PC-3 (cell line): ENCODE measurements at regions not wholly inside any gene's neighbourhood (a gene's known extent, or its start where the extent isn't known, plus 50 kb on each side); places are given as distances from the start of the nearest gene placed in this dataset.

Source experiments
- ATAC-seq: fragments of 200-7000 bp; cut with Tn5 transposase; 2 replicates; pipeline ENCODE4 v1.9.1; 2020; ENCODE audit warnings: mild to moderate bottlenecking, moderate library complexity
- BruUV-seq: library from RNA; stranded (reverse); fragments of 400-500 nt; replicated peaks from 2 replicates; lab custom pipeline; 2021; lab: Mats Ljungman, UMichigan
- CTCF ChIA-PET: fragments of 300-600 bp; sonication (Branson Sonifier 250); formaldehyde crosslinking; loops from one replicate; lab custom pipeline; 2022; ENCODE audit warnings: antibody characterized with exemption; lab: Charles Lee
- POLR2A ChIA-PET: fragments of 300-600 bp; sonication (Branson Sonifier 250); formaldehyde crosslinking; loops from one replicate; lab custom pipeline; 2022; ENCODE audit warnings: antibody characterized with exemption; ENCODE audit not compliant: unreplicated experiment; lab: Charles Lee
- DNase-seq: peaks from one replicate; pipeline ENCODE4 v3.0.0-alpha.2; 2015
- H2AFZ ChIP-seq: fragments of 300-600 bp; sonication (generic); 2 replicates; pipeline ENCODE4 v1.6.0; 2016; ENCODE audit warnings: antibody characterized with exemption, low read length
- H3F3A ChIP-seq: fragments of 300-600 bp; sonication (generic); one replicate; pipeline ENCODE4 v1.6.0; 2017; ENCODE audit warnings: antibody characterized with exemption, low read length, control low read depth, mild to moderate bottlenecking; ENCODE audit not compliant: unreplicated experiment
- H3K27ac ChIP-seq: fragments of 300-600 bp; sonication (generic); 2 replicates; pipeline ENCODE4 v1.5.1; 2016; ENCODE audit warnings: mild to moderate bottlenecking, low read length
- H3K27me3 ChIP-seq: fragments of 300-600 bp; sonication (generic); 2 replicates; pipeline ENCODE4 v1.6.1; 2016; ENCODE audit warnings: low read length, mixed read lengths
- H3K36me3 ChIP-seq: fragments of 300-600 bp; sonication (generic); 2 replicates; pipeline ENCODE4 v1.6.1; 2016; ENCODE audit warnings: low read depth, mixed run types, low read length, mixed read lengths
- H3K4me1 ChIP-seq: fragments of 300-600 bp; sonication (generic); 2 replicates; pipeline ENCODE4 v1.5.1; 2016; ENCODE audit warnings: low read length; ENCODE audit not compliant: insufficient read depth
- H3K4me2 ChIP-seq: fragments of 300-600 bp; sonication (generic); 2 replicates; pipeline ENCODE4 v1.6.0; 2016; ENCODE audit warnings: low read length
- H3K4me3 ChIP-seq: fragments of 300-600 bp; sonication (generic); 2 replicates; pipeline ENCODE4 v1.5.1; 2016; ENCODE audit warnings: mild to moderate bottlenecking, low read length, mixed read lengths
- H3K79me2 ChIP-seq: fragments of 300-600 bp; sonication (generic); 2 replicates; pipeline ENCODE4 v1.6.1; 2017; ENCODE audit warnings: low read length, mixed read lengths
- H3K9ac ChIP-seq: fragments of 300-600 bp; sonication (generic); 2 replicates; pipeline ENCODE4 v1.6.0; 2016; ENCODE audit warnings: mild to moderate bottlenecking, low read length
- H3K9me2 ChIP-seq: fragments of 300-600 bp; sonication (generic); replicated peaks from 2 replicates; pipeline ENCODE4 v1.6.1; 2016; ENCODE audit warnings: mixed run types, low read length, mixed read lengths
- H3K9me3 ChIP-seq: fragments of 300-600 bp; sonication (generic); 2 replicates; pipeline ENCODE4 v1.6.1; 2016; ENCODE audit warnings: low read length, mixed read lengths
- H4K20me1 ChIP-seq: fragments of 300-600 bp; sonication (generic); 2 replicates; pipeline ENCODE4 v1.6.1; 2016; ENCODE audit warnings: low read length, mixed read lengths
- CTCF ChIP-seq: fragments of 300-600 bp; sonication (generic); conservative IDR thresholded peaks from 2 replicates; pipeline ENCODE4 v1.5.1; 2017; ENCODE audit warnings: antibody characterized with exemption, low read depth, mild to moderate bottlenecking, low read length
- EZH2 ChIP-seq: fragments of 300-600 bp; sonication (generic); IDR thresholded peaks from one replicate; pipeline ENCODE4 v1.6.1; 2017; ENCODE audit warnings: antibody characterized with exemption, mild to moderate bottlenecking, low read length; ENCODE audit not compliant: unreplicated experiment
- EZH2phosphoT487 ChIP-seq: fragments of 300-600 bp; sonication (generic); IDR thresholded peaks from 2 replicates; pipeline ENCODE4 v1.6.1; 2018; ENCODE audit warnings: mild to moderate bottlenecking, antibody characterized with exemption, low read length, borderline replicate concordance
- intact Hi-C: fragments of 100-400 bp; cut with micrococcal nuclease; formaldehyde crosslinking; loops from 2 replicates; pipeline ENCODE4 v1.9.0; 2023

DNA sequence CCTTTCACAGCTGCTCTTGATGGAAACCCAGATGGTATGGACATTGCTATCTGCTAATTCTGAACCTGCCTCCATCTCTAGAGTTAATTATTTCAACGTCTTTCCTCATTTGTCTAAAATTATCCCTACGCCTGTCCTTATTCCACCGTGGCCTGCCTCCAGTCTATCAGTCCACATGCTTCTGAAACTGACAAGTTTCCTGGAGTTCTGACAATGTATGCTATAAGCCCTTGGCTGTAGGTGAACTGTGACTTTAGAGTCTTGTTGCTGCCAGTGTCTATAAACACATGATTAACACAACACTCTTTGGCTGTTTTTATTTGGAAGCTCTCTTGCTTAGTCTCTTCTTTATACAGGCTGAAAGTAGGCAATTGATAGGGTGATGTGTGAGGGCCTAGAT is 1052.9 kb downstream of the TMTC2 start:
- Histone ChIP-seq H2AFZ (no peak overlapping the region), H3K9me2 (no peaks in the 10 kb centered on the region), H3K9me3 (no peaks in the 10 kb centered on the region), H4K20me1 (no peaks in the 10 kb centered on the region), H3K4me1 (no peaks in the 10 kb centered on the region), H3K27ac (no peak overlapping the region), H3K36me3 (no peaks in the 10 kb centered on the region), H3K9ac (no peak overlapping the region), H3K27me3 (no peaks in the 10 kb centered on the region), H3K4me2 (no peak overlapping the region), H3K79me2 (no peaks in the 10 kb centered on the region), H3F3A (no peaks in the 10 kb centered on the region), H3K4me3 (no peak overlapping the region)
- no peak for DNase-seq
- CTCF ChIA-PET, result no interaction called here
- intact Hi-C loops, result no loop called here
- POLR2A ChIA-PET, result no interaction called here
- no TSS peak for BruUV-seq
- TF ChIP-seq CTCF (no peak), EZH2phosphoT487 (no peak), EZH2 (no peak)
- no peak for ATAC-seq

DNA sequence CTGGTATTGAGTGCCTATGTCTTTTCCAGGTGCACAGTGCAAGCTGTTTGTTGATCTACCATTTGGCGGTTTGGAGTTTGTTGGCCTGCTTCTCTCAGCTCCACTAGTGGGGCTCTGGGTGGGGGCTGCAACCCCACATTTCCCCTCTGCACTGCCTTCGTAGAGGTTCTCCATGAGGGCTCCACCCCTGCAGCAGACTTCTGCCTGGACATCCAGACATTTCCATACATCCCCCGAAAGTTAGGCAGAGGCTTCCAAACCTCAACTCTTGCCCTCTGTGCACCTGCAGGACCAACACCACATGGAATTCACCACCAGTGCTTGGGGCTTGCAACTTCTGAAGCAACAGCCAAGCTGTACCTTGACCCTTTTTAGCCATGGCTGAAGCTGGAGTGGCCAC is 1024.1 kb downstream of the TMTC2 start:
- H2AFZ ChIP-seq, result no peak overlapping the region
- intact Hi-C loops, result no loop called here
- no peak overlapping the region for H3K27ac ChIP-seq
- DNase-seq, result no peak
- no peaks in the 10 kb centered on the region for H3F3A ChIP-seq
- CTCF ChIA-PET, result no interaction called here
- no peaks in the 10 kb centered on the region for H3K9me2 ChIP-seq
- H4K20me1 ChIP-seq, result no peaks in the 10 kb centered on the region
- H3K4me2 ChIP-seq, result no peak overlapping the region
- BruUV-seq, result no TSS peak
- no peak overlapping the region for H3K9ac ChIP-seq
- H3K79me2 ChIP-seq, result no peaks in the 10 kb centered on the region
- H3K27me3 ChIP-seq, result no peaks in the 10 kb centered on the region
- no peaks in the 10 kb centered on the region for H3K4me1 ChIP-seq
- POLR2A ChIA-PET, result no interaction called here
- peaks cover 18% of the 10 kb centered on the region; the same call in 1 of the 2 replicates for H3K9me3 ChIP-seq
- H3K36me3 ChIP-seq, result no peaks in the 10 kb centered on the region; the same call in 1 of the 2 replicates
- TF ChIP-seq EZH2phosphoT487, result no peak
- TF ChIP-seq EZH2, result no peak
- no peak for TF ChIP-seq CTCF
- ATAC-seq, result no peak
- H3K4me3 ChIP-seq, result no peak overlapping the region

DNA sequence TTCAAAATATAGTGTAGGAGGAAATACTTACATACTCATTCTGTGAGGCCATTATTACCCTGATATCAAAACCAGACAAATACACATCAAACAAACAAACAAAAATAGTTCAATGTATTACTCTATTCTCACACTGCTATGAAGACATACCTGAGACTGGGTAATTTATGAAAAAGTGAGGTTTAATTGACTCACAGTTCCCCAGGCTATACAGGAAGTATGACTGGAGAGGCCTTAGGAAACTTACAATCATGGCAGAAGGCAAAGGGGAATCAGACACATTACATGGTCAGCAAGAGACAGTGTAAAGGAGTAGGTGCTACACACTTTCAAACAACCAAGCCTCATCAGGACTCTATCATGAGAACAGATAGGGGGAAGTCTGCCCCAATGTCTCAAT is 1023.2 kb downstream of the TMTC2 start:
- BruUV-seq, result no TSS peak
- POLR2A ChIA-PET, result no interaction called here
- no peak for ATAC-seq
- Histone ChIP-seq H3K4me2 (no peak overlapping the region), H3K36me3 (no peaks in the 10 kb centered on the region; the same call in 1 of the 2 replicates), H3K4me3 (no peak overlapping the region), H3K9me3 (peaks cover 18% of the 10 kb centered on the region; the same call in 1 of the 2 replicates), H4K20me1 (no peaks in the 10 kb centered on the region), H3K79me2 (no peaks in the 10 kb centered on the region), H3K9ac (no peak overlapping the region), H2AFZ (no peak overlapping the region), H3F3A (no peaks in the 10 kb centered on the region), H3K4me1 (no peaks in the 10 kb centered on the region), H3K9me2 (no peaks in the 10 kb centered on the region), H3K27ac (no peak overlapping the region), H3K27me3 (no peaks in the 10 kb centered on the region)
- TF ChIP-seq EZH2 (no peak), EZH2phosphoT487 (no peak), CTCF (no peak)
- DNase-seq, result no peak
- CTCF ChIA-PET, result no interaction called here
- intact Hi-C loops, result no loop called here
